HS-5 (cell line): ENCODE measurements at regions not wholly inside any gene's neighbourhood (a gene's known extent, or its start where the extent isn't known, plus 50 kb on each side); places are given as distances from the start of the nearest gene placed in this dataset.
A peak's percentile ranks its signal among the peaks of the same experiment; 100 is the strongest.

ENCODE experiments used
- DNase-seq: peaks from one replicate; pipeline ENCODE4 v3.0.0-alpha.2; 2012; ENCODE audit warnings: low read depth

- no peak for DNase-seq
Observed at GRCh38 chr5:148012801-148013200, 51.0 kb upstream of the SPINK5 start.

GRCh38 chr5:148011398-148012137, 52.2 kb upstream of the SPINK5 start:
- peak; percentile 83 for DNase-seq

- DNase-seq, result no peak
Observed at GRCh38 chr5:148005788-148006520, 57.8 kb upstream of the SPINK5 start.

DNA sequence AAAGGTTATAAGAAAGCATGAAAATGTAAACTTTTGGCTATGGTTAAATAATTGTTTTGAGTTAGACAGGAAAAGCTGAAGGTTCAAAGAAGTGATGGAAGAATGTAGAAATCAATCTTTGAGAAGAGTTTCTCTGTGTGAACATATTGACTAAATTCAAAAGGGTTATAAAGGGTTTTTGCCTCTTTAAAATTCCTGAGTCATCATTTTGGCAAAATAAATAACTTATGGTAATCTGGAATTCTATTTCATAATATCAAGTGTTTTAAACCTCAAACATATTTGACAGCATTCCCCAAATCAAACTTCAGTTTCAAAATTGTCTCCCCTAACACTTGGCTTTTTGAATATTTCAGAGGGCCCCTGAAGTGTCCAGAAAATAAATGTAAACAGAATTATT, 60.6 kb upstream of the SPINK5 start:
- no peak for DNase-seq

- no peak for DNase-seq
Observed at GRCh38 chr5:148002451-148002850, 61.3 kb upstream of the SPINK5 start.

DNA sequence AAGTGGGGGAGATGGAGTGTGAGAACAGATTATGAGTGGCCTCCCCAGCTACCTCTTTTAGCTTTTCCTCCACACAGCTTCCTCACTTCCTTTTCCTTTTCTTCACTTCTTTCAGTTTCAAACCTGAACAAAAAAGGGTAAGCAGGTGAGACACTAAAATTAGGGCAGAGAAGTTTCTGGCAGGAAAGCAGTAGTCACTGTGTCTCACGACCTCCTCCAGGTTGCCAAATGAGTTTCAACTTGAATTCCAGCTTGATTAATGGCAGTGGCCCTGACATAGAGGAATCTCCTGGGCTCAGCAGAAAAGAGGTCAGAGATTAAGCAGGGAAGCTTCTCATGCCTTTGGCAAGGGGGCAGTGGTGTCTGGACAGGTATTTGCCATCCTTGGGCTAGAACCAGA, 63.7 kb upstream of the SPINK5 start:
- no peak for DNase-seq

DNA sequence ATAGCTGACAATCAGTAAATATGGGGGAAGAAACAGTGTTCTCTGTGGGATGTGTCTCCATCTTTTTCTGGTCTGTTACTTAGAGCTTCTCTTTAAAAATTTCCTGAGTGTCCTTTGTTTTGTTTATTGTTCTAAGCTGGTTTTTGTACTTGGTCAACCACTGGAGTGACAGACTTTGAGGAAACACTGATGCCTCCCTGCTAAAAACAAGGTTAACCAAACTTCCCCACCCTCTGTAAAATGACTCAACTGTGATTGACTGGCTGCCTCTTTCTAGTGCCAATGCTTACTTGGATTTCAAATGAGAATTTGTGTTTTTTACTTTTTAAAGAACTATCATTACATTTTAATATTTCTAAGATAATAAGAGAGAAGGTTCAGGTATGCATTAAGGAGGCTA, 65.1 kb upstream of the SPINK5 start:
- no peak for DNase-seq

DNA sequence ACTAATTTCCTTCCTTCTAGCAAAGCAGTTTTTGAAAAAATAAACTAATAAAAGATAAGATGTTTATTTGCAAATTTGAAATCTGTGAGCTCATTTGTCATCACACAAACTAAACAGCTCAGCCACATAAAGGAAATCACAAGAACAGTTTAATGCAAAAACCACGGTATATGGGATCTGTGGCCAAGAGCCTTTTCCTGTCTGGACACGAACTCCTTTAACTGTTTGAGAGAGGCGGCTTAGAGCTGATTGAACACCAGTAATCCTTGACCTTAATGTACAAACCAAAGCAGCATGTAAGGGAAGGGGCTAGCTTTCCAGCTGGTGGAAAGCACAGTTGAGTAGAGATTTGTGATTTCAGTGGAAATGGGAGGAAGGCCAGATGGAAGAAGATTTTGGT, 66.3 kb upstream of the SPINK5 start:
- no peak for DNase-seq

GRCh38 chr5:147996379-147996778, 67.4 kb upstream of the SPINK5 start:
- DNase-seq, result no peak

DNA sequence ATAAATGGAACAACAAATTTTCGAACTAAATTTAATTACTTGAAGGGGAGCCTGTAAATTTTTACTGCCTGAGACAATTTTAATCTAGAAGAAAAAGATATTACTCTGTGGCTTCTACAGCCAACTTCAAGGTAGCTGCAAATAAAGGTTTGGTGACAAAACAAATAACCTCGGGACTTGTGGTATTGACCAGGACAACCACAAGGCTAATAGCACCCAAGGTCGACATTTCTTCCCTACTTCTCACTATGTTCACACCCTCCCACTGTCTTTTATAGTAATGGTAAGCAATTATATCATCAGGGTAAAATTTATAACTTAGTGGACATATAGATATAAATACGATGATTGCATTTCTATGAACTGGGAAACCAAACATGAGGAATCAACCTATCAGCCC, 67.9 kb upstream of the SPINK5 start:
- DNase-seq, result no peak

DNA sequence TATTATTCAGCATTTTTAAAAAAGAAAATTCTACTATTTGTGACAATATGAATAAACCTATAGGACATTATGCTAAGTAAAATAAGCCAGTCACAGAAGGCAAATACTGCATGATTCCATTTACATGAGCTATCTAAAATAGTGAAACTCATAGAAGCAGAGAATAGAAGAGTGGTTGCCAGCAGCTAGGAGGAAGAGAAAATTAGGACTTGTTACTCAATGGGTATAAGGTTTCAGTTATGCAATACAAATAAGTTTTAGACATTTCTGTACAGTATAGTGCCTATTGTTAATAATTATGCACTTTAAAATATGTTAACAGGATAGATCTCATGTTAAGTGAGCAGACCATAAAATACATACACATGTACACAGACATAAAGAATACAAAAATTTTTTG, 73.8 kb upstream of the SPINK5 start:
- no peak for DNase-seq

- no peak for DNase-seq
Observed at GRCh38 chr5:147989239-147989638, 74.5 kb upstream of the SPINK5 start.

DNA sequence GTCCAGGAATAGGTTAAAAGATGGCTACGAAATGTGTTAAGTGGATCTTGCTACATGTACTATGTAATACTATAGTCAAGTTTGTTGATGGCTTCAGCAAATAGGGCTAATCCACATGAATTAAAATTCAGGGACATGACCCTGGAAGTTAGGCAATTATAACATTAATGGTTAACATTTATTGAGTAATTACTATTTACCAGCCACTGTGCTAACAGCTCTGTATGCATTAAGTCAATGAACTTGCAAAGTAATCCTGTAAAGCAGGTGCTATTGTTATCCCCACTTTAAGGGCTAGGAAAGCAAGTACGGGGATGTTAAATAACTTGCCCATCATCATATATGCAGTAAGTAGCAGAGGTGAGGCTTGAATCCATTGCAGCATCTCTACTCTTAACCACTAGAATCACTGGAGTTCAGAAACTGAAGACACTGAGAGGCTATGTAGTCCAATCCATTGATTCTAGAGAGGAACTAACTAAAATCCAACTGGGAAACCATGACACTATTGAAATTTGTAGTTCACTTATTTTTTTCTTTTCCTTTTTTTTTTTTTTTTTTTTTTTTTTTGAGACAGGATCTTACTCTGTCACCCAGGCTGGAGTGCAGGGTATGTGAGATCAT, 77.5 kb upstream of the SPINK5 start:
- no peak for DNase-seq

GRCh38 chr5:147985608-147986007, 78.2 kb upstream of the SPINK5 start:
- no peak for DNase-seq

- no peak for DNase-seq
Observed at GRCh38 chr5:147983742-147984141, 77.4 kb upstream of the C5orf46 start.

- no peak for DNase-seq
Observed at GRCh38 chr5:147981074-147981473, 74.7 kb upstream of the C5orf46 start.

DNA sequence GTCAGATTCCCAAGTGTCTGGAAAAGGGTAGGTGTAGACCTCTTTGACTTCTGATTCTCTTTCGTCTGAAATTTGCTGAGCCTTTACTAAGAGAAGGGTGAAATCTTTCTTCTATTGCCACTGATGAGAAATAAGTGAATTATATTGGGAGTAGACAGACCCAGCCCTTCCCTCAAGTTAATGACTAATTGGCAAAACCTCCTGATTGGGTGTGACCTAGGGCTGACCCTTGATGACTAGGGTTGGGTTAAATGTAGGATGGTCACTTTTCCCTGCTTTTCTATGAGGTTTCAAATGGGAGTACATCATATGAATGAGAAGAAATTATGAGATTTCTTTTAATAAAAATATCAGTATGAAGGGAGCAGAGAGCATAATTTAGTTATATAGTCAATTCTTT, 73.4 kb upstream of the C5orf46 start:
- DNase-seq, result no peak

GRCh38 chr5:147972076-147972840, 65.9 kb upstream of the C5orf46 start:
- DNase-seq, result no peak

- DNase-seq, result no peak
Observed at GRCh38 chr5:147971472-147971871, 65.1 kb upstream of the C5orf46 start.

- DNase-seq, result no peak
Observed at GRCh38 chr5:147968855-147969254, 62.5 kb upstream of the C5orf46 start.

DNA sequence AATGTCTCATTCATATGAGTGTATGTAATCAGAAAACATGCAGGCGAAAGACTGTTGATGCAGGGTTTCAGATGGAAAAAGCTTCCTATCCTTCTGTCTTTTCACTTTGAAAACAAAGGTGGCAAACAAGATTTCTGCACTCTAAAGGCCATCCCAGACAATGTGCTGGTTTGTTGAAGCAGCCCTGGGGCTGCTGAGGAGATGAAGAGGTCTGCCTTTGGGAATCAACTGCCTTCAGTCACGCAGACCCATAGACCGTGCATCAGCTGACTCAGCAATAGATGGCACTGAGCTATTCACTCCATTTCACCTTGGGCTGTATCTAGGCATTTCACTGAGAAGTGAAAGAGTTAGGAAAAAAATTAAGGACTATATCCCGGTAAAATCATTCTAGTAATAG, 60.5 kb upstream of the C5orf46 start:
- DNase-seq, result no peak

DNA sequence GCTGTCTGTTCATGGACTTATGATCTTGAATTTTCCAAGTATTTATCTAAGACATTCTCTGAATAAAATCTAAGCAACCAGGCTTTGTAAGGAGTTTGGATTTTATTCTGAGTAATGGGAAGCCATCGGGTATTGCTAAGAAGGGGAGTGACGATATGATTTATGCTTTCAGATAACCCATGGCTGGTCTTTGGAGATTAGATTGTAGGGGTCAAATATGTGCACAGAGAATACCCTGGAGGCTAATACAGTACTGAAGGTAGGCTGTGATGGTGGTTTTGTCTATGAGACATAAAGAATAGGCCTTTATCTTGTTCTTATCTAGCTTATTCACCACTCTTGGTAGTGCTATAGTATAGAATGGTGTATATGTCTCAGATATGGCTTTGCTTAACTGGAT, 60.0 kb upstream of the C5orf46 start:
- no peak for DNase-seq

DNA sequence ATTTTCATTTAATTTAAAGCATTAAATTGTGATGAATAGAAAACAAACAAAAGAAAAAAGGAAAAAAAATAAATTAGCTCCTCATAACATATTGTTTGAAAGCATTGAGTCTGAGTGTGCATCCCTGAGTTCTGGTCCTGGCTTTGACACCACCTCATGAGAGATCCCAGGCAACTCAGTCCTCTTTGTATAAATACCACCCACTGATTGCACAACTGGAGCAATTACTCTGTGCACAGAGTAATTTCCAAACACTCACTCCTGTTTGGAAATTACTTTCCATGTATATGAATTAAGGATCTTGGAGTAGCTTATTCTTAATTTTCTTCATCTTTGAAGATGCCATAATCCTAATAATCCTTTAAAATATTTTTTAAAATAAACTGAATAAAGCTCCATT, 59.4 kb upstream of the C5orf46 start:
- no peak for DNase-seq
